NCI-H226 (cell line): ENCODE measurements at regions not wholly inside any gene's neighbourhood (a gene's known extent, or its start where the extent isn't known, plus 50 kb on each side); places are given as distances from the start of the nearest gene placed in this dataset.

Experiments
- DNase-seq: peaks from one replicate; pipeline ENCODE4 v3.0.0-alpha.2; 2015

- no peak for DNase-seq
Measured at GRCh38 chr20:60882836-60883235, 369.2 kb upstream of the CDH4 start.

- no peak for DNase-seq
Measured at GRCh38 chr20:60883496-60883895, 368.6 kb upstream of the CDH4 start.

- DNase-seq = no peak
Measured at GRCh38 chr20:60884277-60884676, 367.8 kb upstream of the CDH4 start.

GRCh38 chr20:60888771-60889170, 363.3 kb upstream of the CDH4 start:
- DNase-seq = no peak

GRCh38 chr20:60892095-60892813, 359.8 kb upstream of the CDH4 start:
- no peak for DNase-seq

- no peak for DNase-seq
Measured at GRCh38 chr20:60894091-60894490, 358.0 kb upstream of the CDH4 start.

GRCh38 chr20:60895363-60896079, 356.5 kb upstream of the CDH4 start:
- DNase-seq = no peak

GRCh38 chr20:60897976-60898375, 354.1 kb upstream of the CDH4 start:
- DNase-seq = no peak

- no peak for DNase-seq
Measured at GRCh38 chr20:60899320-60899719, 352.7 kb upstream of the CDH4 start.

- no peak for DNase-seq
Measured at GRCh38 chr20:60900618-60901017, 351.4 kb upstream of the CDH4 start.

GRCh38 chr20:60901831-60902230, 350.2 kb upstream of the CDH4 start:
- no peak for DNase-seq

GRCh38 chr20:60903325-60903971, 348.6 kb upstream of the CDH4 start:
- no peak for DNase-seq

- DNase-seq = no peak
Measured at GRCh38 chr20:60904730-60905129, 347.3 kb upstream of the CDH4 start.

GRCh38 chr20:60905919-60906318, 346.1 kb upstream of the CDH4 start:
- no peak for DNase-seq

GRCh38 chr20:60906555-60906954, 345.5 kb upstream of the CDH4 start:
- DNase-seq = no peak

GRCh38 chr20:60913298-60913697, 338.8 kb upstream of the CDH4 start:
- DNase-seq = no peak

- no peak for DNase-seq
Measured at GRCh38 chr20:60921022-60921622, 330.9 kb upstream of the CDH4 start.

GRCh38 chr20:60926831-60927230, 325.2 kb upstream of the CDH4 start:
- DNase-seq = no peak

GRCh38 chr20:60928341-60928740, 323.7 kb upstream of the CDH4 start:
- DNase-seq = no peak

- DNase-seq = no peak
Measured at GRCh38 chr20:60930023-60930790, 321.9 kb upstream of the CDH4 start.

GRCh38 chr20:60931696-60932095, 320.4 kb upstream of the CDH4 start:
- DNase-seq = no peak

GRCh38 chr20:60934724-60935123, 317.3 kb upstream of the CDH4 start:
- DNase-seq = no peak

- no peak for DNase-seq
Measured at GRCh38 chr20:60935971-60936370, 316.1 kb upstream of the CDH4 start.
